Activated CD4-positive, alpha-beta memory T cell treated with anti-CD3 and anti-CD28 coated beads, Interleukin-2, amount 10 ng/mL, durations not matched to agents 7 days and 5 days (primary cell): ENCODE measurements at regions not wholly inside any gene's neighbourhood (a gene's known extent, or its start where the extent isn't known, plus 50 kb on each side); places are given as distances from the start of the nearest gene placed in this dataset.

Experiments
- CTCF ChIA-PET: fragments of 350-600 bp; sonication (Branson Sonifier 250); formaldehyde crosslinking; loops from one replicate; lab custom pipeline; 2021; ENCODE audit warnings: antibody characterized with exemption, inconsistent platforms; lab: Charles Lee
- POLR2A ChIA-PET: fragments of 350-600 bp; sonication (Branson Sonifier 250); formaldehyde crosslinking; loops from one replicate; lab custom pipeline; 2021; ENCODE audit warnings: antibody characterized with exemption; lab: Charles Lee
- DNase-seq: peaks from one replicate; pipeline ENCODE4 v3.0.0-alpha.2; 2020
- H3K27ac Mint-ChIP-seq: one replicate; pipeline ENCODE4 v1.8.0; 2021; ENCODE audit warnings: mild to moderate bottlenecking, mixed read lengths
- H3K27me3 Mint-ChIP-seq: one replicate; pipeline ENCODE4 v1.8.0; 2021; ENCODE audit warnings: mixed read lengths
- H3K36me3 Mint-ChIP-seq: one replicate; pipeline ENCODE4 v1.8.0; 2021; ENCODE audit warnings: low read depth, mixed read lengths
- H3K4me1 Mint-ChIP-seq: one replicate; pipeline ENCODE4 v1.8.0; 2021; ENCODE audit warnings: mixed read lengths
- H3K4me3 Mint-ChIP-seq: one replicate; pipeline ENCODE4 v1.8.0; 2021; ENCODE audit warnings: mild to moderate bottlenecking, mixed read lengths
- H3K9me3 Mint-ChIP-seq: one replicate; pipeline ENCODE4 v1.8.0; 2021; ENCODE audit warnings: mixed read lengths

DNA sequence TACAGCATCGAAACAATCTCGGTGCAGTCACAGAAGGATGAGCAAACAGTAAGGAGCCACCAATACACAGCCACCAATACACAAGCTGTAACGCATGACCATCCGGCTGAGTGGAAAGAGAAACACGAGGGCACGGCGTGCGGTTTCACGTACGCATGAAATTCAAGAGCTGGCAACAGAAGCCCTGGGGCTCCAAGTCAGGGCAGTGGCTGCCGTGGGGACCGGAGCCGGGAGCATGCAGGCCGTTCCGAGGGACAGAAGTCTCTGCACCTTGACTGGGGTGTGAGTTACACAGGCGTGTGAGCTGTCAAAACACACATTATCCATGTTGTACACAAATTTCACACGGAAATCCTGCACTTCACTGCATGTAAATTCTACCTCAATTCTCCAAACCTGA, 50.6 kb upstream of the METRNL start:
- CTCF ChIA-PET: no interaction called here
- POLR2A ChIA-PET: no interaction called here
- Mint-ChIP-seq H3K9me3 (no peaks in the 10 kb centered on the region), H3K36me3 (peaks cover 15% of the 10 kb centered on the region), H3K4me3 (no peak overlapping the region), H3K4me1 (peaks cover 13% of the 10 kb centered on the region), H3K27ac (no peak overlapping the region), H3K27me3 (peaks cover 4% of the 10 kb centered on the region)
- DNase-seq: no peak

DNA sequence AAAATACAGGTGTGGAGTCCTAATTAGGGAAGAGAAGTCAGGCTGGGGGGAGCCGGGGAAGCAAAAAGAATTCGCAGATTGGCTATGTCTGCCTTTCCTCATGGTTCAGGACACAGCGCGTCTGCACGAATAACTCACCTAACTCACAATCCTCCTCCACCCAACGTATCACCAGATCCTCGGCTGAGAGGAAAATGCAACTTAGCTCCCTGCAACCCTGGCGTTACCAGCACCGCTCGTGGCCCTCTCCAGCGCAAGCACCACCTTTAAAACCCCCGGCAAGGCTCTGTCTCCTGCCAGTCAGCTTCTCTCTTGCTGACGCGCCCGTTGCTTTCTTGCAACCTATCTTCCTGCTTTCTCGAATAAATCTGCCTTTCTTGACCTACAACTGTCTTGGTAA, 49.8 kb upstream of the METRNL start:
- ChIA-PET CTCF (no interaction called here), POLR2A (no interaction called here)
- Mint-ChIP-seq H3K4me3 (no peak overlapping the region), H3K27ac (no peak overlapping the region), H3K36me3 (peaks cover 18% of the 10 kb centered on the region), H3K27me3 (peaks cover 4% of the 10 kb centered on the region), H3K4me1 (peaks cover 8% of the 10 kb centered on the region), H3K9me3 (no peaks in the 10 kb centered on the region)
- no peak for DNase-seq
